Caki2 (cell line): ENCODE measurements at regions not wholly inside any gene's neighbourhood (a gene's known extent, or its start where the extent isn't known, plus 50 kb on each side); places are given as distances from the start of the nearest gene placed in this dataset.

ENCODE experiments used
- DNase-seq: peaks from one replicate; pipeline ENCODE4 v3.0.0-alpha.2; 2015; ENCODE audit warnings: low read depth
- in situ Hi-C: cut with HindIII; loops from 2 replicates; pipeline ENCODE4 v1.10.0; 2016; ENCODE audit warnings: low sequenced_read_pairs, low pct_unique_long_range_greater_than_20kb, mixed read lengths

DNA sequence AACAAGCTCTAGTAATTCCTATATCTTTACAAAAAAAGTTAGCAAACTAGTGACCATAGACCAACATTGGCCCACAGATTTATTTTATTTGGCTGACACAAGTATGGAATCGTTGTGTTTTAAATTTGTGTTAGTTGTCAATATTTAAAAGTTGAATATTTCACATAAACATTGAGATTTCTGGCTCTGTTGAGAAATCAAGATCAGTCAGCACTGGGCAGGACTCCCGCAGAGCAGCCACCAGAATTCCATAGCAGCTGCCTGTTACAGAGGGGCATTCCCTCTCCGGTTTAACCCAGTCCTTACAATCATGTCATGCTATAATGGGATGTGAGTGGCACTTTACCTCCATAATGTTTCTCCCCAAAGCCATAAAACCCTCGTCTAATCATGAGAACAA lies 79.2 kb upstream of the NRIP1 start:
- no peak for DNase-seq
- in situ Hi-C loops: no loop called here

DNA sequence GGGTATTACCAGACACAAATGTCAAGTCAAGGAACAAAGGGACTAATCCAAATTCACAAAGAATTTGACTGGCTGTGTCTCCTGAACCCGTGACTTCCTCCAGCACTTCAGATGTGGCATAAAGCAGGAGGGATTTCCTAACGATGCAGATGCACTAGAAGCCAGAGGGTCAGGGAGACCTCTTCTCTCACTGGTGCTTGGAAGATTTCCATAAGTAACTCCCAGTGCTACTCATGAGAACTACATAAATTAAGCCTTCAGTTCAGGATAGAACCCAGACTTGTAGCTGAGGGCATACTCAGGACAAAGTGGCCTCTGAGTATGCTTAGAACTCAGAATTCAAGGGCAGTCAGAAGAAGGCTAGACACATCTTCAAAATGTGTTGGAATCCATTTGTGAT lies 83.6 kb upstream of the NRIP1 start:
- no peak for DNase-seq
- in situ Hi-C loops: no loop called here

GRCh38 chr21:15149600-15150224 lies 84.9 kb upstream of the NRIP1 start:
- in situ Hi-C loops: no loop called here
- DNase-seq: no peak

GRCh38 chr21:15151385-15152103 lies 86.7 kb upstream of the NRIP1 start:
- DNase-seq: no peak
- in situ Hi-C loops: no loop called here

- DNase-seq: no peak
- in situ Hi-C loops: no loop called here
Measured at GRCh38 chr21:15152591-15152990, 87.8 kb upstream of the NRIP1 start.

DNA sequence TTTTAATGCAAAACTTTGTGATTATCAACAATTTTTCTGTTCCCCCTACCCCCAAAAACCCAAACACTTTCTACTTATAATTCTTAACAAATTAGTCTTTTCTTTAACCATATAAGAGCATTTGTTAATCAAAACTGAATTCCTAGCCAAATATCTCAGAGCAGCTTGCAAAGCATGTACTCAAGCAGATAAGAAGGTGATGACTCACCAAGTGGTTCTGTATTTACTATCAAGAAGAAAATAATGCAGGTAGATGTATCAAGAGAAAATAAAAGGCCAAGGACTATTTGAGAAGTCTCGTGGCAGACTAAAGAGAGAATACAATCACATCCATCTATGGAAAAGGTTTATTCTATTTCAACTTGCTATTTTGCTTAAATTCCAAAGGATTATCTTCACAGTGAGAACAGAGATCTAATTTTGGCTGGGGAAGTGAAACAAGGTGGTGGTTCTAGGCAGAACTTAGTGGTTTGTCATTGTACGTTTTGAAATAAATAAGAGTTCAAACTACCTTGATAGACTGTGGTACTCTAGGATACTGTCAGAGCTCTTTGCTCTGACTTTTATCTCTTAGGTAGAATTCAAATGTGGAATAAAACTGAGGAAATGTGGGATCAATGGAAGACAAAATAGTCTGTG lies 94.7 kb upstream of the NRIP1 start:
- DNase-seq: no peak
- in situ Hi-C loops: no loop called here

GRCh38 chr21:15160136-15160535 lies 95.3 kb upstream of the NRIP1 start:
- in situ Hi-C loops: no loop called here
- DNase-seq: no peak

DNA sequence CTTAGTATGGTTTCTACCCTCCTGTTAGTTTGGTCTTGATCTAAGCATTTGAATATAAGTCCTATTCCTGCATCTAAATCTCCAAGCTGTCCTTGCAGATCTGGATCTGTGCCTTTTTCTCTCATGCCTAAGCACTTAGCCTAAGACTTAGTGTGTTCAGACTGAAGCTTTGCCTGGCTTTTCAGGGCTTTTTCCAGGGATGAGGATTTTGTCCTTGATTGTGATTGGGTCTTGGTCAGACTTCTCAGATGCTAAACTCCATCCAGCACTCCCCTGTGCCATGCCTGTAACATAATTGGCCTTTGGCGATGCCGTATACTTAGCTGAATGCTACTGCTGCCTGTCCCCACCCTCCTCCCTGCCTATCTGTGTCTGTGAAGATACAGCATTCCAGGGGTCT lies 98.1 kb upstream of the NRIP1 start:
- in situ Hi-C loops: no loop called here

GRCh38 chr21:15164273-15164672 lies 99.5 kb upstream of the NRIP1 start:
- no peak for DNase-seq
- in situ Hi-C loops: no loop called here

More for the DNA sequence above, 98.1 kb upstream of the NRIP1 start:
- DNase-seq: no peak

- DNase-seq: no peak
- in situ Hi-C loops: no loop called here
Measured at GRCh38 chr21:15164678-15165303, 100.0 kb upstream of the NRIP1 start.

DNA sequence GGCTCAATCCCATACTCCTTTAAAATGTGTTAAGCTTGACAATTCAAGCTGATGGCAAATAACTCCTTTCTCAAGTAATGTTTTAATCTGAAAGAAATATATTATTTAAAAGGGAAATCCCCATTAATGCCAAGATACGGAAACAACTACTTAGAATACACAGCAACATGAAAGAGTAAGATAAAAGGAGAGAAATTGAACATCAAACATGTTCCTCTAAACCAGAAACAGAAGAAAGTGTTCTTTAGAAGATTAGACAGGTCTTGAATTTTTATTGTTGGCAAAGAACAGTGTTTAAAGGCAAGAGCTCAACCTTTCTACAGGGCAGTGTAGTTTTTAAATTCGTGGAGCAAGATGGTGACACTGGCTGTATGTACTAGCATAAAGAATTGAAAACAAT lies 105.8 kb upstream of the NRIP1 start:
- no peak for DNase-seq

DNA sequence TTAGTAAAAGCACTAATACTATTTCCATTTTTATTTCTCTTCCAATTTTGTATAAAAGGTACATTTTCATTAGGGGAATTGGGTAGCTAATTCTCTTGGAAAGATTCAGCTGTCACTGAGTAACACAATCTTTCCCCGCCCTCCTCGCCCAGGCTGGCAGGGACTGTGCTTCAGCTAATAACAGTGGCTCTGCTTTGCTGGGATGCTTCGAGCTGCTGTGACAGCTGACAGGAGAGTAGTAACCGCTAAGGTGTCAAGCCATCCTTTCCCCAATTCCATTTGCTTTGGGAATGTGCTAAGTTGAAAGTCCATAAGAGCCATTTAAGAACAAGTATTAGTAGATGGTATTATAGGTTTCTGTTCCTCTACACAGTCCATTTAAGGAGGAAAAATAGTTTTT lies 106.7 kb upstream of the NRIP1 start:
- no peak for DNase-seq
- in situ Hi-C loops: no loop called here

More for the DNA sequence above, 105.8 kb upstream of the NRIP1 start:
- in situ Hi-C loops: no loop called here

- no peak for DNase-seq
- in situ Hi-C loops: no loop called here
Measured at GRCh38 chr21:15172963-15173362, 108.2 kb upstream of the NRIP1 start.

DNA sequence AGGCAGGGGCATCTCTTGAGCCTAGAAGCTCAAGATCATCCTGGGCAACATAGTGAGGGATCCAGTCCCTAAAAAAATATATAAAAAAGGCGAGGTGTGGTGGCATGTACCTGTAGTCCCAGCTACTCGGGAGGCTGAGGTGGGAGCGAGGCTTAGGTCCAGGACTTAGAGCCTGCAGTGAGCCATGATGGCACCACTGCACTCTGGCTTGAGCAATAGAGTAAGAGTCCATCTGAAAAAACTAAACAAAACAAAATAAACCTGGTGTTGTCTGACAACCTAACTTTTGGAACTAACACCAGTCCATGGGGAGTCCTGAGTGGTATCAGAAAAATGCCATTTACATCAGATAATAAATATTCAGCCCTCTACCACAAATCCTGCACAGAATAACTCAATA lies 110.1 kb upstream of the NRIP1 start:
- in situ Hi-C loops: no loop called here

GRCh38 chr21:15182731-15183130 lies 117.9 kb upstream of the NRIP1 start:
- DNase-seq: no peak
- in situ Hi-C loops: no loop called here

More for the DNA sequence above, 110.1 kb upstream of the NRIP1 start:
- DNase-seq: no peak

- DNase-seq: no peak
- in situ Hi-C loops: no loop called here
Measured at GRCh38 chr21:15183813-15184257, 119.0 kb upstream of the NRIP1 start.

DNA sequence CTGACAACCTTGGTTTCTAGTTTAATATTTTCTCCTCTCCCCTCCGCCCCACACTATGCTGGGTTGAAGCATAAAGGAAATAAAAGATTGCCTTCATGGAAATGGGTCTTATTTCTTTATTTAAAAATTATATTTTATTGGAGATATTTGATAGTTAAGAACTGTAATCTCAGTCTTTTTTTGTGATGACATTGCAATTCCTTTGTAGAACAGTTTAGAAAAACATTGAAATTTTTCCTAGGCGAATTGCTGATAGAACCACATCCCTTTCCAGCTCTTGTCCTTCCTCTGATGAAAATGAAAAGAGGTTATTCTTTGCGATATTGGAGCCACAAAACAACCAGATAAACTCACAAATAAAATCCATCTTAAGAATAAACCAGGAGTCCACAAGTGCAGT lies 125.6 kb upstream of the NRIP1 start:
- in situ Hi-C loops: no loop called here
- DNase-seq: no peak

DNA sequence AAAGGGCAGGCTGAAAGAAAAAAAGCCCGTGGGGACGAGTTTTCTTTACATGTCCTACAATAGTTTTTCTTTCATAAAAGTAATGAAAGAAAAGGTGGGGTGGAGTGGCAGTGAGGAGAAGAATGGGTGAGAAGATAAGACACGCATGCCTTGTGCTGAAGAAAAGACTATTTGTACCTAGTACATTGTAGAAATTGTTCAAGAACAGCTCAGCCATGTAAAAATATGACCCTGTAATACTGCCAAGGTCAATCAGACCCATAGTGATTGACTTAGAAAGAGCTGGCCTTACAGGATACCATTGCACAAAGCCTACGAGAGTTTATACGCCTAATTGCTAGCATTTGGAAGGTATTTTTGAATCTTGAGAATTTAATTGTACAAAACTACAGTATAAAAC lies 126.0 kb upstream of the NRIP1 start:
- in situ Hi-C loops: no loop called here

GRCh38 chr21:15191342-15191741 lies 126.5 kb upstream of the NRIP1 start:
- no peak for DNase-seq
- in situ Hi-C loops: no loop called here

More for the DNA sequence above, 126.0 kb upstream of the NRIP1 start:
- DNase-seq: no peak
